GM19395 (cell line): ENCODE measurements at regions not wholly inside any gene's neighbourhood (a gene's known extent, or its start where the extent isn't known, plus 50 kb on each side); places are given as distances from the start of the nearest gene placed in this dataset.

ENCODE experiments used
- ATAC-seq: cut with Tn5 transposase; IDR thresholded peaks from one replicate; pipeline ENCODE4 v1.9.1; 2021; ENCODE audit warnings: mild to moderate bottlenecking, moderate library complexity; ENCODE audit not compliant: unreplicated experiment

DNA sequence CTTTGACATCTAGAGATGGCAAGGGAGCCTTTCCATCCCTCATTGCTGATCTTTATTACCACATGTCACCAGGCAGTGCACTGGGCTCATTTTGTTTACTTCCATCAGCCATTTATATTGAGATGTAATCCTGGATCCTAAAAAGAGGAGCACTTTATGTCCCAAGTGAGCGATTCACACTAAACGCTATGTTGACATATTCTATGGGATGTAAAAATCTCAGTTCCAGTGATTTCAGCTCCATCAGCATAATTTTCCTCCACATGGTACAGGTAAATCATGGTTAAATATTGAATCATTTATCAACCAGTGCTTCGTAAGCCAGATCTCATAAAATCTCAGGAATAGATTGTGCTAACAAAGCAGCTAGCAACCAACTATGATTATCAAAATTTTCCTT is 634.8 kb upstream of the PLXNA2 start:
- no peak for ATAC-seq

DNA sequence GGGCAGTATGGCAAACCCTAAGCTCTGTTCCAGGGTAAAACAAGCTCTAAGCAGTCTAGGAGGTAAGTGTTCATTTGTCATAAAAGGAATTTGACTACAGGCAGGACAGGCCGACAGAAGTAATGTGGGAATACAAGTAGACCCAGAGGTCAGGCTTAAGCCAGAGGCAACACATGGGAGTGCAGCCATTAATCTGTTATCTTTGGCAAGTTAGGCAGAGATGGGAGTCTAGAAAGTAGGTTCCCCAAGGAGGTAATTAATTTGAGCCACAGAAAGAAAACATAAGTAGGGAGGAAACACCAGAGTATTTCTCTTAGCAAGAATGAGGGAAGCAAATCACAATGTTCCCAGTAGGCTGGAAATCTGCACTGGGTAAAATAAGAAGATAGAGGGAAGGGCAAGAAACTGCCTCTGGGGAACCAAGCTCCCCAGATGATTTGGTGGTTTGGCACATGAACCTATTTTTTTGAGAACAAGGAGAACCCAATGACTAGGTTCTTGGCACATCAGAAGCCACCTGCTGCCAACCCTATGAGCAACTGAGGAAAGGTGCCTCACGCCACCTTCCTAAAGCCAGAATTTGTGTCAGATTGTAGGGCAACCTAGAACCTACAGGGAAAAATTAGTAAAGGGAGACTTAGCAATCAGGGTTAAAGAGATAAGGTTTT is 636.4 kb upstream of the PLXNA2 start:
- ATAC-seq, result no peak

DNA sequence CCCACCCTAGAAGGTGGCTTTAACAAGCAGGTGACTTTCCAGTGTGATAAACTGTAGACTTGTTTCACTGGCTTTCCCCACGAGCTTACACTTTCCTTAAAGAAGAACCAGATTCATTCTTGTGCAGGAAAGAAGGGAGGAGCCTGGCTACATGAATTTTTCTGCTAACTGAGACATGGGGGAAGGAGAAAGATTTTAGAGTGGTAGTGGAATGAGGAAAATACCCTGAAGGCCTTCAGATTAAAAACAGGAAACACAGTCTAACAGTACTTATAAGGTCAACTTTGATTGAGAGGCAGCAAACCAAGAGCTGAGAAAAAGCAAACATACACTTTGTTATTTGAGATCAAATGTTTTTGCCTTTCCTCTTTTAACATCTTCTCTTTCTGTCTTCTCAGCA is 640.9 kb upstream of the PLXNA2 start:
- no peak for ATAC-seq

- ATAC-seq, result no peak
These were observed 641.5 kb upstream of the PLXNA2 start for GRCh38 chr1:208885650-208886049.

GRCh38 chr1:208888376-208888775 is 644.2 kb upstream of the PLXNA2 start:
- no peak for ATAC-seq

GRCh38 chr1:208892147-208892546 is 648.0 kb upstream of the PLXNA2 start:
- ATAC-seq, result no peak

DNA sequence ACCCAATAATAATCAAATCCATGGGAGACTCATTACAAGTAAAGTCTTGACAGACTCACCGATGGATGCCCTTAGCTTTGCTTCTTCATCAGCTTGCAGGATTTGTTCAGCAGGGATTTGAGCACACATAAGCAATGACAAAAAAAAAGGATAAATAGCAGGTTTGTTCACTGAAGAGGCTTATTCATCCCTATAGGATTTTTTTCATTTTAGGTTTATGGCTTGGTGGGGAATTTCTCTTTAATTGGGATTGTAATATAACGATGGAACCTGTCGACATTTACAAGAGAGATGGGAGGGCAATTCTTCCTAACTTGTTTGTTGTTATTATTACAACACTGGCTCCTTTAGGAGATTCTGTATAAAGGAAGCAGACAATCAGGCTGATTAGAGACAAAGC is 649.1 kb upstream of the PLXNA2 start:
- no peak for ATAC-seq

DNA sequence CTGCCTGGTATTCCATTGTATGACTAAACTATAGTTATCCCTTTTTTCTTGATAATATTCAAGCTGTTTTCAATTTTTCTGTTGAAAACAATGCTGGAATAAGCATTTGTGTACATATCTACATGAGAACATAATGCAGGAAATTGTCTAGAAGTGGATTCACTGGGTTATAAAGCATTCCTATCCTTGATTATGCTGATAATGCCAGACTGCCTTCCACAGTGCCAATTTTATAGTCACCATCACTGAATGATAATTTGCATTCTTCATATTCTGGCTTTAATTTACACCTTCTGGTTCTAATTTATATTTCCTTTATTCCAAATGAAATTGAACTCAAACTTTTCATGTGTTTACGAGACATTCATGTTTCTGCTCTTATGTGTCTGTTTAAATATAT is 651.0 kb upstream of the PLXNA2 start:
- no peak for ATAC-seq

DNA sequence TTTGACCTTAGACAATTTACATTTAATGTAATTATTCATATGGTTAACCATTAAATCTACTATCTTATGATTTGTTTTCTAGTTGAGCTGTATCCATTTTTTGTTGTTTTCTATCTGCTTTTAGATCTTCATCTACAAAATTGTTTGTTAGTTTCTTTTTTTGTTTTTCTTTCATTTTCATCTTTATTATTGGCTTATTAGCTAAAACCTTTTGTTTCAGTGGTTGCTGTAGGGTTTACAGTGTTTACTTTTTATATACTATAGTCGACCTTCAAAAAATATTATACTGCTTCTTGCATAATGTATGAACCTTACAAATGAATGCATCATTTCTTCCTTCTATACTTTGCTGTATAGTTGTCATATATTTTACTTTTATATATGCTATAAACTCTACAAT is 651.6 kb upstream of the PLXNA2 start:
- ATAC-seq, result no peak

DNA sequence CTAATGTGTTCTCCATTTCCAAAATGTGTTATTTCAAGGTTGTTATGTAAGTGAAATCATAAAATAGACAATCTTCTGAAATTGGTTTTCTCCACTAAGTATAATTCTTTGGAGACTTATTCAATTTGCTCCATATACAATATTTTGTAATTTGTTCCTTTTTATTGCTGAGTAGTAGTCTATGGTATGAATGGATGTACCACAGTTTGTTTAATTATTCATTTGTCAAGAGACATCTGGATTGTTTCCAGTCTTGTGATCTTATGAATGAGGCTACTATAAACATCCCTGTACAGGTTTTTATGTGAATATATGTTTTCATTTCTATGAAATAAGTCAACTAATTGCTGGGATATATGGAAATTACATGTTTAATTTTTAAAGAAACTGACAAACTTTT is 652.6 kb upstream of the PLXNA2 start:
- ATAC-seq, result no peak

DNA sequence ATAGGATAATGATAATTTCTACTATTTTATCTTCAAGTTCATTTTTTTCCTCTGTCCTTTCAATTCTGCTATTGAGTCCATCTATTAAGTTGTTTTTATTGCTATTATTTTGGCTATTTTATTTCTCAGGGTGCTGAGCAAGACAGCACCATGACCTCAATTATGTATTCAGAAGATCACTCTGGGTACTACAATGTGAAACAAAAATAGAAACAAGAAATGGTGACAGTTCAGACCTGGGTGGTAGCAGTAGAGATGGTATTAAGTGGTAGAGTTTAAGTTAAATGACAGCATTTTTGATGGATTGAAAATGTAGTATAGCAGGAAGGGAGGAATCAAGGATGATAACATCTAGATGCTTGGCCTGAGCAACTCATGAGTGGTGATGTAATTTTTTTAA is 655.3 kb upstream of the PLXNA2 start:
- no peak for ATAC-seq

- no peak for ATAC-seq
These were observed 659.2 kb upstream of the PLXNA2 start for GRCh38 chr1:208903251-208903905.

GRCh38 chr1:208907790-208908189 is 663.6 kb upstream of the PLXNA2 start:
- ATAC-seq, result no peak

DNA sequence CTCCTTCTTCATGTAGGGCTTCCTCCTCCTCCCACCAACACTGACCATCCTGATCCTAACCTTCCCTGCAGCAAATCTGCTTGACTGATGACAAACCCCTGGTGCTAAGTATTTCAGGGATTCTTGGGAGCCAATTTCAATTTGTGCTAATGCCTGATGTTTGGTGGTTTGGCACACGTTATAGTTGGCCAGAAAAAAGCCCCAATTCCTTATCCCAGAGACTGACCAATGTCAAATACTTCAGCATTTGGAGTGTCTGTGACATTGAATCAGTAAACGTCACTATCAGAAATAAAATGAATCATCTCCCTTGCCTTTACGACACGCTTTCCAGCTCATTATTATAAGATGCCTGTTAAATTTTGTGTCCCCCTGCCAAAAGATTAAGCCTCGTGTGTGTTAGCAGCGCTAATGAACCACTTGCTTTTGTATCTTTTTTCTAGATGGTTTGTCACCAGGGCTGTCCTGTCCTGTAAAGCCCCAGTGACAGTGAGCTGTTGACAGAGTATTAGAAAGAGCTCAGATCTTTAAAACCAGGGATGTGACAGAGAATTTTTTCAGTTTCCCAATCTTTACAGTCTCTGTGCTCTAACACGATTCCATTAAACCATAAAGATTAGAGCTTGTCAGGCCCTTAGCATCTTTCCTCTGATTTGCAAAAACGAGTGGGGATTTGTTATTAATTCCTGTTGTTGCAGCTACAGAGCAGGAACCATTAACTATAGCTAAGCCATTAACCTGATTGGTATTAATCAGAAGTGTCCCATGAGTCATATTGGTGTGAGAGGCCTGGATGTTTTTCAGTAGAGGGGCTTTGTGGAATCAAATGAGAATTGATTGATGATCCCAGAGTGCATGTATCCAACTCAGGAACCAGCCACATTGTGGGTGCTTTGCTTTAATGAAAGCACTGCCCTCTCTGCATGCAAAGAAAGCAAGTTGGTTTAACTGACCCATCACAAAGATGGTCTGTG is 665.1 kb upstream of the PLXNA2 start:
- no peak for ATAC-seq

- ATAC-seq, result no peak
These were observed 666.0 kb upstream of the PLXNA2 start for GRCh38 chr1:208910161-208910560.

DNA sequence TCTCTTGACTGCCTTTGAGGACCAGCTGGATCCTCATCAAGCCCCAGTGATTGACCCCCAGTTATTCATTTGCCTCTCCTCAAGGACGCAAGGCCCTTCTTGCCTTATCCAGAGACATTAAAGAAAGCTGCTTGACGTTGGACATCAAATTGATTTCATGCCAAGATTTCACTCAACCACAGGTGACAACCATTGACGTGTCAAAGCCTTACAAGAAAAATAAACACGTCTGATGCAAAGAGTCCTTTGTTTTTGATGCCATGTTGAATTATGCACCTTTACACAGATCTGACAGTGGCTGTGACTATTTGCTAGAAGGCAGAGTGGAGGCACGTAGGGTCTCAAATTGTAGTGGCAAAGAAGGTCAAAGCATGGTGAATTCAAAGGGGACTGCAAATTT is 666.2 kb upstream of the CAMK1G start:
- ATAC-seq, result no peak

DNA sequence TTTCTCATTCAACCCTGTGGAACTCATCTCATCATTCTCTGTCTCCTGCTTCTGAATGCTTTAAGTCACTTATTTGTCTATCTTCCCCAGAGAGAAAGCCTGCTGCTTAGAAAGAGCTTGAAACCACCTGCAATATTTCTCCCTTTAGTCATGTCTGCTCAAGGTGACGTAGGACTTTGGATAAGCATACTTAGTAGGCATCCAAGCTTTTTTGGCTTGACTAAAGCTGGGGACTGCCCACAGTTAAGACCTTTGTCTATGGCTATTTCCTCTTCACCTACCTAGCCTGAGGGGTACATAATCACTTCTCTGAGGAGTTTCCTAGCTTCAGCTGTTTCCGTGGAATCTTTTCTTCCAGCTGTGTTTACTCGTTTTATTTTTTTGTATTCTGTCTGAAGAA is 665.8 kb upstream of the CAMK1G start:
- no peak for ATAC-seq

DNA sequence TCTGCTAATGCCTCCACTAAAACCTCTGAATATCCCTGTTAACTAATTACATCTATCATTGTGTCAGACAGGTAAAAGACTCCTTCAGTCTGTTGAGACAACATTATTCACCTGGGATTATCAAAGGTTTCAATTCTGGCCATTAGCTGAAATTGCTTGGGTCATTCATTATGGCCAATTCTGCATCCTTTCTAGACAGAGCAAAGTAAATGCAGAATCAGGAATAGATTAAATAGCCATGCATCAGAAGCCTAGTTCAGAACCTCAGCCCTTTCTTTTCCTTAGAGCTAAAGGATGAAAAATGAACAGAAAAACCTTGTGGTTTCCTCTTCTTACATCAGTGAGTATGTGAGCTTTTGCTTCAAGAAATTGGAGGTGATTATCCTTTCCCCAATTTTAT is 665.4 kb upstream of the CAMK1G start:
- ATAC-seq, result no peak

GRCh38 chr1:208919371-208919770 is 664.1 kb upstream of the CAMK1G start:
- no peak for ATAC-seq

DNA sequence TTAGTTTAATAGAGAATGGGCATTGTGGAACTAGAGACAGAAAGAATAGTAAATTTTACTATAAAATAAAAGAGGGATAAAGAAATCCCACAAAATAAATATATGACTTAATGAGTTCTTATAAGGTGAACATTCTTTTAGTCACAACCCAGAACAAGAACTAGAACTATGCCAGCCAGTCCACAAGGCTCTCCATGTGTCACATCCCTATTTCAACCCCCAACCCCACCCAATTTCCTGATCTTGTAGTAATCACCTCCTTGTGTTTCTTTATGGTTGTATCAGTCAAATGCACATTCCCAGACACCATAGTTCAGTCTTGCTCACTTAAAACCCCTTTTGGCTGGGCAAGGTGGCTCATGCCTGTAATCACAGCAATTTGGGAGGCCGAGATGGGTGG is 662.3 kb upstream of the CAMK1G start:
- no peak for ATAC-seq

DNA sequence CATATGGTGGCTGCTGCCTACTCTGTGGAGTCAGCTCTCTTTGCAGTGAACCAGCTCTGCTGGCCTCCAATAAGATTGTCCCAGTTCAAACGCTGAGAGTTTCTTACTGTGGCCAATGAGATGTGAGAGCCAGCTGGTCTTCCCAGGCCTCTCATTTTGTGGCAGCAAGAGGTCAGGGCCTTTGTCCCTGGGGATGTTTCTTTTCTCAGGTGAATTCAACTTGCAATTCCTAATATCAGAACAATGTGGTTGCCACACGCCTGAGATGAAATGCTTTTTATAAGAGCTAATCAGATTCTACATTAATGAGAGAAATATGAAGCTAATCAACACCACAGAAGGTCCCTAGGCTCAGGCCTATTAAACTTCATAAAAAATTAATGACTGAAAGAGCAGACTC is 660.1 kb upstream of the CAMK1G start:
- no peak for ATAC-seq
